HEK293T (cell line): ENCODE measurements at regions not wholly inside any gene's neighbourhood (a gene's known extent, or its start where the extent isn't known, plus 50 kb on each side); places are given as distances from the start of the nearest gene placed in this dataset.

Source experiments
- CTCF ChIA-PET: fragments of 350-600 bp; formaldehyde crosslinking; extraction: SDS; loops from one replicate; lab custom pipeline; 2021; ENCODE audit warnings: antibody characterized with exemption, inconsistent platforms; lab: Yijun Ruan, JAX
- POLR2A ChIA-PET: fragments of 350-600 bp; formaldehyde crosslinking; extraction: SDS; loops from one replicate; lab custom pipeline; 2020; ENCODE audit warnings: antibody characterized with exemption, inconsistent platforms; lab: Yijun Ruan, JAX
- DNase-seq: peaks from one replicate; pipeline ENCODE4 v3.0.0; 2012; ENCODE audit warnings: mixed read lengths; ENCODE audit errors: extremely low spot score
- ARNT ChIP-seq: fragments of 450-650 bp; IDR thresholded peaks from 2 replicates; pipeline ENCODE4 v1.6.1; 2017; ENCODE audit warnings: mild to moderate bottlenecking
- BHLHE40 ChIP-seq: fragments of 450-650 bp; IDR thresholded peaks from 2 replicates; pipeline ENCODE4 v1.6.1; 2016; ENCODE audit warnings: mild to moderate bottlenecking, moderate library complexity, borderline replicate concordance
- CTBP1 ChIP-seq: fragments of 450-650 bp; IDR thresholded peaks from 2 replicates; pipeline ENCODE4 v1.6.1; 2016; ENCODE audit warnings: borderline replicate concordance
- ELF4 ChIP-seq: fragments of 450-650 bp; IDR thresholded peaks from 2 replicates; pipeline ENCODE4 v1.6.1; 2017; ENCODE audit warnings: antibody characterized with exemption
- FOXA1 ChIP-seq: fragments of 450-650 bp; IDR thresholded peaks from 2 replicates; pipeline ENCODE4 v1.6.1; 2016; ENCODE audit warnings: mild to moderate bottlenecking
- FOXK2 ChIP-seq: fragments of 450-650 bp; IDR thresholded peaks from 2 replicates; pipeline ENCODE4 v1.6.1; 2016; ENCODE audit warnings: mild to moderate bottlenecking
- FOXM1 ChIP-seq: fragments of 450-650 bp; IDR thresholded peaks from 2 replicates; pipeline ENCODE4 v1.6.1; 2017; ENCODE audit warnings: mild to moderate bottlenecking, borderline replicate concordance
- HDGF ChIP-seq: fragments of 450-650 bp; IDR thresholded peaks from 2 replicates; pipeline ENCODE4 v1.6.1; 2017; ENCODE audit warnings: antibody characterized with exemption, borderline replicate concordance
- L3MBTL2 ChIP-seq: fragments of 450-650 bp; conservative IDR thresholded peaks from 2 replicates; pipeline ENCODE4 v1.6.1; 2016; ENCODE audit warnings: mild to moderate bottlenecking
- LEF1 ChIP-seq: fragments of 450-650 bp; IDR thresholded peaks from 2 replicates; pipeline ENCODE4 v1.6.1; 2017; ENCODE audit warnings: mild to moderate bottlenecking, borderline replicate concordance
- NFRKB ChIP-seq: fragments of 450-650 bp; IDR thresholded peaks from 2 replicates; pipeline ENCODE4 v1.6.1; 2016; ENCODE audit warnings: mild to moderate bottlenecking, moderate library complexity
- SP1 ChIP-seq: fragments of 450-650 bp; IDR thresholded peaks from 2 replicates; pipeline ENCODE4 v1.6.1; 2017
- SUZ12 ChIP-seq: fragments of 450-650 bp; IDR thresholded peaks from 2 replicates; pipeline ENCODE4 v1.6.1; 2016; ENCODE audit warnings: mild to moderate bottlenecking
- TARDBP ChIP-seq: fragments of 450-650 bp; IDR thresholded peaks from 2 replicates; pipeline ENCODE4 v1.6.1; 2016
- ZNF384 ChIP-seq: fragments of 450-650 bp; IDR thresholded peaks from 2 replicates; pipeline ENCODE4 v1.6.1; 2016
- TF ChIP-seq, protein P1 (sequence below): fragments of 450-650 bp; IDR thresholded peaks from 2 replicates; pipeline ENCODE4 v1.6.1; 2016

DNA sequence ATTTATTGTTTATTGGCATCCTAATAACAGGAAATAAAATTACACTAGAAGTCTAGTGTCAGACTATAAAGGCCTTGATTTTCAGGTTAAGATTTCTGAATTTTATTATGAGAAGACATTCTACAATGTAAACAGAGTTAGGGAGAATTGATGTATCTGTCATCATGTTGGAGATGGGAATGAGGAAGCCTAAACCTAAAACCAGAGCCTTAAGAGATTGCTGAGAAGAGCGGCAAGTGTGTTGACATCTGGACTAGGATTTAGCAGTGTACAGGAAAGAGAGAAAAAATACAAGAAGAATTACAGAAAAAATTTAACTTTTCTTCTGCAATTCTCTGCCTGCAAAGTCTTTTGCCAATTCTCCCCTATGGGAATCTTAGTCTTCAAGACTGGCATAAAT, 525.5 kb downstream of the NR2F1-AS1 start:
- TF ChIP-seq L3MBTL2, result no peak
- no peak for TF ChIP-seq ZNF384
- TF ChIP-seq FOXM1, result no peak
- TF ChIP-seq SP1, result no peak
- TF ChIP-seq, protein P1, sequence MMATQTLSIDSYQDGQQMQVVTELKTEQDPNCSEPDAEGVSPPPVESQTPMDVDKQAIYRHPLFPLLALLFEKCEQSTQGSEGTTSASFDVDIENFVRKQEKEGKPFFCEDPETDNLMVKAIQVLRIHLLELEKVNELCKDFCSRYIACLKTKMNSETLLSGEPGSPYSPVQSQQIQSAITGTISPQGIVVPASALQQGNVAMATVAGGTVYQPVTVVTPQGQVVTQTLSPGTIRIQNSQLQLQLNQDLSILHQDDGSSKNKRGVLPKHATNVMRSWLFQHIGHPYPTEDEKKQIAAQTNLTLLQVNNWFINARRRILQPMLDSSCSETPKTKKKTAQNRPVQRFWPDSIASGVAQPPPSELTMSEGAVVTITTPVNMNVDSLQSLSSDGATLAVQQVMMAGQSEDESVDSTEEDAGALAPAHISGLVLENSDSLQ, result no peak
- no peak for TF ChIP-seq FOXK2
- no peak for TF ChIP-seq NFRKB
- TF ChIP-seq FOXA1, result no peak
- TF ChIP-seq TARDBP, result no peak
- POLR2A ChIA-PET, result no interaction called here
- CTCF ChIA-PET, result no interaction called here
- no peak for DNase-seq

DNA sequence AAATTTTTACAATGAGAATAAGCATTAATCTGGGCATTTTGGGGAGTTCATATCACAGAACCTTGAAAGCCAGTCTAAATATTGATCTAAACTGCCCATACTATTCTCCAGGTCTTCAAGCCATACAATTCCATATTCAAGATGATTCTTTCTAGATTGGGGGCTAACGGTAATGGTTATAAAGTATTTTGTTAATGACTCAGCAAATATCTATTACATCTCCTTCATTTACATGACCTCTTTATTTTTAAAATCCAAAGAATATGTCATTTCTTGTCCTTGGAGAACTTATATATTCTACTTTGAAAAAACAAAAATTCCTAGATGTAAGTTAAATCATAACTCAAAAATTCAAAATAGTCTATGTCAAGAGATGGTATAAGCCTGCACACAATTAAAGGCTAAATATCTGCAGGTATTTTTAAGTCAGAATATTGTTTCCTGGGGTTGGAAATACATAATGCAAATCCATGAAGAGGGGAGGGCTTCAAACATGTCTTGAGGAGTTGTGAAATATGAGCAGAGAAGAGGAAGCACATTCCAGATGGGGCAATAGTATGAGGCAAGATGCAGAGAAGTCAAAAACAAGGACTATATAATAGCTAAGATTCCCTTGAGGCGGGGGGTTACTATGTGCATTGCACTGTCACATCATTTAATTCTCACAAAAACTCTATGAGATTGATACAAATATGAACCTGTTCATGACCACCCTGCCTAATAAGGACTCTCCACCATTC, 526.4 kb downstream of the NR2F1-AS1 start:
- ChIA-PET POLR2A (no interaction called here), CTCF (no interaction called here)
- no peak for DNase-seq
- TF ChIP-seq FOXK2 (no peak), TARDBP (no peak), FOXA1 (no peak), SUZ12 (no peak), ZNF384 (no peak)

DNA sequence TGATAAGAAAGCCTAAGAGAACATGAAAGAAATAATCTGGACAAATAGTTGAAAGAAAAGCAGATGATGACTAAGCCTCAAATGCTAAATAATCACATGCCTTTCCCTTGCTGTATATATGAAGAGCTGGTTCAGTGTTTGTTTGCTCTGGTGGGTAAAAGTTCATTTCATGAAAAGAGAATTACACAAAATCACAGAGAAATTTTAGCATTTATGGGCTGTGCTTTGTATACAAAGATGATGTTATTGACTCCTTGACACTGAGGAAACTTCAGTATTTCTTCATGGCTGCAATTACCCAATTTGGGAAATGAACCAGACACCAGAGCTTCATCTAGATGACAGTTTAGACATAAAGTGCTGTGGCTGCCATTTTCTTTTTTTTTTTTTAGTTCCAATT, 527.2 kb downstream of the NR2F1-AS1 start:
- no peak for DNase-seq
- CTCF ChIA-PET, result no interaction called here
- POLR2A ChIA-PET, result no interaction called here
- no peak for TF ChIP-seq FOXA1
- no peak for TF ChIP-seq LEF1
- TF ChIP-seq SP1, result no peak
- TF ChIP-seq CTBP1, result no peak
- TF ChIP-seq FOXM1, result no peak
- TF ChIP-seq TARDBP, result no peak
- no peak for TF ChIP-seq SUZ12
- TF ChIP-seq, protein P1, result no peak
- TF ChIP-seq L3MBTL2, result no peak

DNA sequence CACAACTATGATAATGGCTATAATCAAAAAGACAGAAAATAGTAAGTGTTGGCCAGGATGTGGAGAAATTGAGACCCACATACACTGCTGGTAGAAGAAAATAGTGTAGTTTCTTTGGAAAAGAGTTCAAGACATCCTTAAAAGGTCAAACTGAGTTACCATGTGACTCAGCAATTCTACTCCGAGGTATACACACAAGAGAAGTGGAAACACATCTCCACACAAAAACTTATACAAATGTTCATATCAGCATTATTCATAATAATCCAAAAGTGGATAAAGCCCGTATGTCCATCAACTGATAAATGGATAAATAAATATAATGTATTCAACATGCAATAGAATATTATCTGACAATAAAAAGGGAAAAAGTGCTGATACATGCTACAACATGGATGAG, 532.2 kb downstream of the NR2F1-AS1 start:
- CTCF ChIA-PET, result no interaction called here
- DNase-seq, result no peak
- no peak for TF ChIP-seq HDGF
- TF ChIP-seq L3MBTL2, result no peak
- TF ChIP-seq NFRKB, result no peak
- no peak for TF ChIP-seq FOXM1
- TF ChIP-seq CTBP1, result no peak
- TF ChIP-seq, protein P1, result no peak
- TF ChIP-seq TARDBP, result no peak
- no peak for TF ChIP-seq SUZ12
- TF ChIP-seq SP1, result no peak
- TF ChIP-seq FOXA1, result no peak
- no peak for TF ChIP-seq ZNF384
- no peak for TF ChIP-seq BHLHE40
- TF ChIP-seq ELF4, result no peak
- POLR2A ChIA-PET, result no interaction called here

DNA sequence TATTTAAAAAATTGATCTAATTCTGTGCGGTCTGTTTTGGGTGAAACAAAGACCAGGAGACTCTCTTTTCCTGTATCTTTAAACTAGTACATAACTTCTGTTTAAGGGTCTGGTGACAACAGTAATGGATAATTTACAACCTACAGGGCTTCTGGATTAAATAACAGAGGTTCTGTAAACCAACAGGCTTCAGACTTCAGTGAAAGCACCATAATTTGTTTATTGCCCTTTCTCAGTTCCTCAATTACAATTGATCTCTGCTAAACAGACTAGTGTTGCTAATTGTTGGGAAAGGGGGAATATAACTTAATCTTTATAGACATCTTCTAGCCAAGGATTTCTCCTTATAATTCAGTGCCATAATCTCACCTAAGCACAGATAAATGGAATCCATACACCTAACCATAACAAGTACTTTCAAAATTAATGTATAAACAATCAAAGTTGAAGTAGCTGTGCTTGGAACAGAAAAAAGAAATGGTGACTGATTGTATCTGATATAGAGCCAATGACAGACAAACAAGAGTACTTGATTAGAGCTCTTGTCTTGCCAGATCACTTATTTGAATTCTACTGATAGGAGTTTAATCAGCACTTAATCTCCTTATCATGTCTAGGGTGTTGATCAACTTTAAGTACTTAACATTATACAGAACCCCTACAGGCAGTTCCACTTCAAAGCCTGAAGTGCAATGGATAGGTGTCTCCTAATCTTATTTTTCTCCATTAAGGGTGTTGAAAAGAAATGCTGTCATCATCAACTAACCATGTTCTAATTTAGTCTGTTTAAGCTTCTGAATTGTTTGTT, 536.0 kb downstream of the NR2F1-AS1 start:
- TF ChIP-seq CTBP1, result peak; percentile 69
- TF ChIP-seq L3MBTL2, result no peak
- TF ChIP-seq FOXM1, result no peak
- no peak for TF ChIP-seq SP1
- TF ChIP-seq ELF4, result no peak
- TF ChIP-seq TARDBP, result no peak
- no peak for TF ChIP-seq NFRKB
- no peak for TF ChIP-seq BHLHE40
- TF ChIP-seq LEF1, result no peak
- TF ChIP-seq, protein P1, result peak; percentile 92
- TF ChIP-seq FOXK2, result no peak
- TF ChIP-seq ZNF384, result no peak
- peak; percentile 36 for DNase-seq
- POLR2A ChIA-PET, result no interaction called here
- CTCF ChIA-PET, result interaction anchor here (0.6 to 0.7 kb wide), 4 partner anchors 19 to 48 kb away, joined by 3 read pairs; no protein-coding TSS in a partner anchor

DNA sequence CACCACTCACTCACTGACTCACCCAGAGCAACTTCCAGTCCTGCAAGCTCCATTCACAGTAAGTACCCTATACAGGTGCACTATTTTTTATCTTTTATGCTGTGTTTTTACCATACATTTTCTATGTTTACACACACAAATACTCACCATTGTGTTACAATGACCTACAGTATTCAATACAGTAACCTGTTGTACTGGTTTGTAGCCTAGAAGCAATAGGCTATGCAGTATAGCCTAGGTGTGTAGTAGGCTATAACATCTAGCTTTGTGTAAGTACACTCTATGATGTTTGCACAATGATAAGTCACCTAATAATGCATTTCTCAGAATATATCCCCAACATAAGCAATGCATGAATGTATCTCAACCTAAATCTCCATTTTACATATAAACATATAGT, 541.1 kb downstream of the NR2F1-AS1 start:
- POLR2A ChIA-PET, result no interaction called here
- CTCF ChIA-PET, result no interaction called here

More for the DNA sequence above, 541.1 kb downstream of the NR2F1-AS1 start:
- no peak for DNase-seq
- TF ChIP-seq LEF1 (no peak), SP1 (no peak), ZNF384 (no peak), CTBP1 (no peak), BHLHE40 (no peak), HDGF (no peak), L3MBTL2 (no peak), TARDBP (no peak), SUZ12 (no peak), ARNT (no peak), ELF4 (no peak)
- TF ChIP-seq, protein P1, result no peak
